Dendritic cell treated with granulocyte-macrophage colony-stimulating factor and Interleukin-4, amounts not matched to agents 40 ng/mL and 50 ng/mL, for 4 days (primary cell): ENCODE measurements at regions not wholly inside any gene's neighbourhood (a gene's known extent, or its start where the extent isn't known, plus 50 kb on each side); places are given as distances from the start of the nearest gene placed in this dataset.

Source experiments
- H3K27ac Mint-ChIP-seq: one replicate; pipeline ENCODE4 v1.8.0; 2022; ENCODE audit warnings: mild to moderate bottlenecking, mixed read lengths
- H3K27me3 Mint-ChIP-seq: one replicate; pipeline ENCODE4 v1.8.0; 2022; ENCODE audit warnings: mild to moderate bottlenecking, mixed read lengths
- H3K36me3 Mint-ChIP-seq: one replicate; pipeline ENCODE4 v1.8.0; 2022; ENCODE audit warnings: low read depth, mixed read lengths
- H3K4me1 Mint-ChIP-seq: one replicate; pipeline ENCODE4 v1.8.0; 2022; ENCODE audit warnings: low read depth, mixed read lengths
- H3K4me3 Mint-ChIP-seq: one replicate; pipeline ENCODE4 v1.8.0; 2022; ENCODE audit warnings: mild to moderate bottlenecking, moderate library complexity, mixed read lengths
- H3K9me3 Mint-ChIP-seq: one replicate; pipeline ENCODE4 v1.8.0; 2022; ENCODE audit warnings: mixed read lengths
- intact Hi-C: fragments of 100-400 bp; cut with micrococcal nuclease; formaldehyde crosslinking; loops from one replicate; pipeline ENCODE4 v1.15.0; 2022

DNA sequence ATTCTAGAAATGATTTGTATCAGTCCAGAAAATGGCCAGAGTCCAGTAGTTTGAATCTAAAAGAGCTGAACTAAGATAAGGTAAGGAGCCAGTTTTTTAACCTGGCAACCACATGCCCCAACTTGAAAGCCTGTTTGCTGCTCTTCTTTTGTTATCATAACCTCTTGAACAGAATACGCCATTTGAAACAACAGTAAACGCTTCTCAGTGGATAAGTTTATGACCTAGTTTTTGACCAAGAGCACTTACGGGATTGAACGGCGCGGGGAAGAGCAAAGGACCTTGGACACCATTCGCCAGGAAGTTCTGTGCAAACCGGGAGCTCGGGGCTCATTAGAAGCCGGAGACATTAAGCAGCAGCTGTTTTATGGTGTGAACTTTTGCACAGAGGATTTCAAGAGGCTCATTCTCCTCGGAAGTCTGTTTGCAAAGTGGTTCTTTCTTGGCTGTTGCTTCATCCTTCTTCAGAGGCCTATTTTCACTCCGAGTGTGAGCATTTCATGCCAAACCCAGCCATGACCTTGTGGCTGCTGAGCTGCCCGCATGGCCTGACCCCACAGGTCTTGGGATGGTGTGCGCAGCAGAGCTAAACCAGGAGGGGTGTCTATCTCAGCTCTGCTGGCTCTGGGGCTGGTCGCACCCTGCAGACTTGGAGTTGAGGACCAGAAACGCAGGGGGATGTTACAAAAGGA, 215.1 kb downstream of the SOX4 start:
- intact Hi-C loops, result no loop called here
- no peak overlapping the region for H3K4me3 Mint-ChIP-seq
- no peaks in the 10 kb centered on the region for H3K9me3 Mint-ChIP-seq
- no peaks in the 10 kb centered on the region for H3K27me3 Mint-ChIP-seq
- H3K36me3 Mint-ChIP-seq, result no peaks in the 10 kb centered on the region
- H3K4me1 Mint-ChIP-seq, result no peaks in the 10 kb centered on the region
- H3K27ac Mint-ChIP-seq, result no peak overlapping the region

DNA sequence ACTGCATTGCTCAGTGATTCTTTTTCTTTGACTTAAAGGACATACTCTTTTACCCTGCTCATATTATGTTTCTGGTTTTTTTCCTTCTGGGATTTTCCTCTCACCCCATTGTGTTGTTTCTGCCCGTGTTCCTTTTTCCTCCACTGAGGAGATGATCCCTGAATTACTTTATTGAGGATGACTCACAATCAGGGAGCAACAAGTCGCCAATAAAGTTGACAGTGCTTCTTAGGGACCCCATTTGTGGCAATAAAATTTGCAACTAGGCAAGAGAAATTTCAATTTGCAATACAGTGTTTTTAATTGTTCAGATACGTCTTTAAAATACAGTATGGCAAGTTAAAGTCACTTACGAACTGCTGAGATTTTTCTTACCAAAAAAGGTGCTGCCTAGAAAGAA, 217.9 kb downstream of the SOX4 start:
- Mint-ChIP-seq H3K27me3 (no peaks in the 10 kb centered on the region), H3K4me3 (no peak overlapping the region), H3K4me1 (no peaks in the 10 kb centered on the region), H3K36me3 (no peaks in the 10 kb centered on the region), H3K27ac (no peak overlapping the region), H3K9me3 (no peaks in the 10 kb centered on the region)
- intact Hi-C loops, result no loop called here

DNA sequence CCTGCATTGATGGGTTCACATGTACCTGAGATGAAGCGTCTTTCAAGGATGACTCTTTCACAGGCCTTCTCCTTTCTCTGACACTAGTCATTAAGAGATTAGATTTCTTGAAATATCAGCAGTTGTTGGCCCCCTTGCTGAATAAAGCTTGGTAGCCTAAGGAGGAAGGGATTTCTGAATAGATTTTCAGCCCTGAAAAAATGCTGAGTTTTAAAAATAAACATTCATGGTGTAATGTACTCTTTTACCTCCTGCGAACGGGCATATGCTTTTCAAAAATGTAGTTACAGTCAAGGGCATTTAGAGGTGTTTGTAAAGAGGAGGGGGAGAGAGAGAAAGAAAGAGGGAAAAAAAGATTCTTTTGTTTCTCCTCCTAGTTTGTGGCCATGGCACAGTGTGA, 222.7 kb downstream of the SOX4 start:
- H3K4me3 Mint-ChIP-seq, result no peak overlapping the region
- intact Hi-C loops, result no loop called here
- no peaks in the 10 kb centered on the region for H3K36me3 Mint-ChIP-seq
- no peaks in the 10 kb centered on the region for H3K27me3 Mint-ChIP-seq
- H3K9me3 Mint-ChIP-seq, result no peaks in the 10 kb centered on the region
- no peak overlapping the region for H3K27ac Mint-ChIP-seq
- H3K4me1 Mint-ChIP-seq, result no peaks in the 10 kb centered on the region

GRCh38 chr6:21820442-21820841, 226.9 kb downstream of the SOX4 start:
- Mint-ChIP-seq H3K36me3 (no peaks in the 10 kb centered on the region), H3K9me3 (no peaks in the 10 kb centered on the region), H3K4me3 (no peak overlapping the region), H3K4me1 (peaks cover 6% of the 10 kb centered on the region), H3K27ac (no peak overlapping the region), H3K27me3 (no peaks in the 10 kb centered on the region)
- intact Hi-C loops, result no loop called here

- Mint-ChIP-seq H3K4me1 (peaks cover 6% of the 10 kb centered on the region), H3K27ac (no peak overlapping the region), H3K36me3 (no peaks in the 10 kb centered on the region), H3K4me3 (no peak overlapping the region), H3K9me3 (no peaks in the 10 kb centered on the region), H3K27me3 (no peaks in the 10 kb centered on the region)
- intact Hi-C loops, result no loop called here
Observed at GRCh38 chr6:21823371-21823770, 229.8 kb downstream of the SOX4 start.

GRCh38 chr6:21824431-21825177, 231.1 kb downstream of the SOX4 start:
- H3K9me3 Mint-ChIP-seq, result no peaks in the 10 kb centered on the region
- H3K27ac Mint-ChIP-seq, result no peak overlapping the region
- intact Hi-C loops, result no loop called here
- H3K4me3 Mint-ChIP-seq, result no peak overlapping the region
- H3K4me1 Mint-ChIP-seq, result peaks cover 6% of the 10 kb centered on the region
- H3K27me3 Mint-ChIP-seq, result no peaks in the 10 kb centered on the region
- H3K36me3 Mint-ChIP-seq, result no peaks in the 10 kb centered on the region

DNA sequence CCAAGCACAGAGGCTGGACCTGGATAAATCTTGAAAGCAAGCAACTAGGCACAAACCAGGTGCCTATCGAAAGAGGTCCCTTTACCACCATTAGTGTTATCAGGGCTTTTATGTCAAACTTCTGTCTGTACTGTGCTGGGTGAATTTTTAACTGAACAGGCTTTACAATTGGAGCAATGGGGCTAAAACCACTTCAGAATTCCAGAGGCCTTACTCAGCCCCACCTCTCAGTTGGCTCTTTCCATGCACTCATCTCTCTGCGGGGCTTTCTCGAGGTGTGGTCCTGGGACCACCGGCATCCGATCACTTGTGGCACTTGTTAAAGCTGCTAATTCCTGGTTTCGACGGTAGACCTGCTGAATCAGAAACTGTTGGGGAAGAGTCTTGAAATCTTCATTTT, 232.5 kb downstream of the SOX4 start:
- Mint-ChIP-seq H3K4me1 (peaks cover 6% of the 10 kb centered on the region), H3K4me3 (no peak overlapping the region), H3K36me3 (no peaks in the 10 kb centered on the region), H3K9me3 (no peaks in the 10 kb centered on the region), H3K27ac (no peak overlapping the region), H3K27me3 (no peaks in the 10 kb centered on the region)
- intact Hi-C loops, result no loop called here

DNA sequence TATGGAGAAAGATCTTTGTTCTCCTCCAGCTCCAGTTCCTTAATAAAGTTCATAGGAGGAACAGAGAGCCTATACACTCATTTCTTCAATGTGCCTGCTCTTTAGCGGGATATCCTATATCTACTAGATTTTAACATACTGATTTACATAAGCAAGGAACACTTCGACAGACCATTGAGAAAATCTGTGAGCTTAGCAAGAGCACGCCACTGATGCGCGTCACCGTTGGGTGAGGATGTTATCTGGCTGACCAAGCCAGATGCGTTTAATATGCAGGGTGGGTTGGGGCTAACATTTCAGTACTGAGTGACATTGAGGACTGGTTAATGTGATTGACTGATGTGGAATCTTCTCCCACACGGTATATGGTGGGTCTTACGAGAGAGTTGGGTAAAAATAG, 233.4 kb downstream of the SOX4 start:
- no peak overlapping the region for H3K4me3 Mint-ChIP-seq
- H3K9me3 Mint-ChIP-seq, result no peaks in the 10 kb centered on the region
- intact Hi-C loops, result no loop called here
- H3K4me1 Mint-ChIP-seq, result peaks cover 14% of the 10 kb centered on the region
- no peaks in the 10 kb centered on the region for H3K36me3 Mint-ChIP-seq
- H3K27ac Mint-ChIP-seq, result no peak overlapping the region
- H3K27me3 Mint-ChIP-seq, result no peaks in the 10 kb centered on the region

- intact Hi-C loops, result no loop called here
- Mint-ChIP-seq H3K36me3 (no peaks in the 10 kb centered on the region), H3K4me1 (peaks cover 20% of the 10 kb centered on the region), H3K27ac (no peak overlapping the region), H3K4me3 (no peak overlapping the region), H3K9me3 (no peaks in the 10 kb centered on the region), H3K27me3 (no peaks in the 10 kb centered on the region)
Observed at GRCh38 chr6:21827425-21828202, 234.1 kb downstream of the SOX4 start.

DNA sequence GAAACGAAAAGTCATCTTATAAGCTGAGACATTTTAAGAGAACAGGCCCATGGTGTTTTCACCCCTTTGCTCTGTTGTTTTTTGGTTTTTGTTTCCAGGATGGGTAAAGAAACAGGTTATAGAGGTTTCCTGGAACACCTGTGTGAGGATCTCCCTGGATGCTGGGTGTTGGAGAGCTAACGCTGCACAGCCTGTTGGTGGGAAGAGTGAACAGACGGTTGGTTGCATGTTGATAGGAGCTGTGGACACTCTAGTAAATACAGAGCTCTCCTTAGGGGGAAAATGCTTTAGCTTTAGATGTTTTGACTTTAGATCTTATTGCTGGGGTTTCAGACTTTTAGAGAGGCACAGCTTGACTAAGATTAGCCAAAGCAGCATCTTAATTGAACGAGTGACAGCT, 235.2 kb downstream of the SOX4 start:
- intact Hi-C loops, result no loop called here
- Mint-ChIP-seq H3K36me3 (no peaks in the 10 kb centered on the region), H3K4me3 (no peak overlapping the region), H3K4me1 (peaks cover 15% of the 10 kb centered on the region), H3K9me3 (no peaks in the 10 kb centered on the region), H3K27me3 (no peaks in the 10 kb centered on the region), H3K27ac (no peak overlapping the region)

DNA sequence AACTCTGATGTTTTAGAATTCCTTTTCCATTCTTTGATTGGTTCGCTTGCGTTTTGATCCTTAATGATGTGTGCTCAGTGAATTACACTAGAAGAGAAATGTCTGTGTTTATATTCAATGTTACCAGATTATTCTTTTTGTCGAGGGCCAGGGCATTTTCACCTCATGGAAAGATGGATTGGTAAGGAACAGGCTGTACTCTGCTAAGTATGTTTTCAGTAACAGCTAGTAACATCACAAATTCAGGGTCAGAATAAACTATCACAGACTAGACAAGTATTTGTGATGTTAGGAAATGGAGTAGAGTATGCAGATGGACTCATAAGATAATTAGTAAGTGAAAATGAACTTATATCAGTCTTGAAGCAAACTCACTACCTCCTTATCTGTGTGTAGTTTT, 235.6 kb downstream of the SOX4 start:
- no peak overlapping the region for H3K4me3 Mint-ChIP-seq
- intact Hi-C loops, result no loop called here
- H3K36me3 Mint-ChIP-seq, result no peaks in the 10 kb centered on the region
- peaks cover 15% of the 10 kb centered on the region for H3K4me1 Mint-ChIP-seq
- no peaks in the 10 kb centered on the region for H3K9me3 Mint-ChIP-seq
- no peak overlapping the region for H3K27ac Mint-ChIP-seq
- no peaks in the 10 kb centered on the region for H3K27me3 Mint-ChIP-seq

DNA sequence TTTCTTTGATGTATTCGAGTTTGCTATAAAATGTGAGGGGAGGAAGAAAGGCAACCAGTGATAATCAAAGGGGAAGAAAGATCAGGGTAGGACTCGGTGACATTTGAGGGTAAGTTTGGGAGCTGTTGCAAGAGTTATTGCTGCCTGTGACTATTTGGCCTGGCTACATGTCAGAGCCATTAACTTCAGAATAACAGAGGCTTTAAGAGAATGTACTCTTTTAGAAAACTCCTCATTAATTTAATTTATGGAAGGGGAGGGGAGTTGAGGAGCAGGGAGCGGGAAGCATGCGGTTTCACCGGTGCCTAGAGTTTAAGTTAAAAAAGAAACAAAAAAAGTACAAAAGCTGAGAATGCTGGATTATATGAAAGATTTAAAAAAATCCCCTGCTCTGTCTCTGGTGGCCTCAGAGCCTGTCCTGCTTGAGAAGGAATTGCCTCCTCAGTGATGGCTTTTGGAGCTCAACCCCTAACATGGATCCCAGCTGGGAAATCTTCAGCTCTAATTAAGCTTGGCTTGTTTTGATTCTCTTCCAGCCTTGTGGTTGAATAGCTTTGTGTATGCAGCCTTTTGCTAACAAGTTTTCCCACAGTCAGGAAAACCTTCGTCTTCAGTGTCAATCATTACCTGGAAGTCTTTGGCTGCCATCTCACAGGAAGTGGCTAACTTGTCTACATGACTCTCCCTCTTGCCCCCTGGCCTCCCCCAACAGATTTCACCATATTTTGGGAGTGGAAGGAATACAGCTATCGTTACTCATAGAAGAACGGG, 238.2 kb downstream of the SOX4 start:
- H3K9me3 Mint-ChIP-seq, result no peaks in the 10 kb centered on the region
- no peak overlapping the region for H3K27ac Mint-ChIP-seq
- H3K4me1 Mint-ChIP-seq, result peaks cover 15% of the 10 kb centered on the region
- intact Hi-C loops, result no loop called here
- no peak overlapping the region for H3K4me3 Mint-ChIP-seq
- H3K27me3 Mint-ChIP-seq, result no peaks in the 10 kb centered on the region
- H3K36me3 Mint-ChIP-seq, result no peaks in the 10 kb centered on the region

- Mint-ChIP-seq H3K4me1 (peaks cover 13% of the 10 kb centered on the region), H3K36me3 (no peaks in the 10 kb centered on the region), H3K27me3 (no peaks in the 10 kb centered on the region), H3K4me3 (no peak overlapping the region), H3K9me3 (no peaks in the 10 kb centered on the region), H3K27ac (no peak overlapping the region)
- intact Hi-C loops, result no loop called here
Observed at GRCh38 chr6:21836277-21836676, 242.7 kb downstream of the SOX4 start.
